OCI-LY3 (cell line): ENCODE measurements at regions not wholly inside any gene's neighbourhood (a gene's known extent, or its start where the extent isn't known, plus 50 kb on each side); places are given as distances from the start of the nearest gene placed in this dataset.
"Not testable (repeated sequence)": the region's sequence is repeated elsewhere in the genome, so short reads cannot be mapped to it uniquely, and the experiment has no call there.

Experiments used
- EZH2phosphoT487 ChIP-seq: fragments of 200-600 bp; shearing (Covaris generic); IDR thresholded peaks from 2 replicates; pipeline ENCODE4 v1.6.1; 2018; ENCODE audit warnings: antibody characterized with exemption, mixed run types, low read depth
- TF ChIP-seq, protein P1 (sequence below): fragments of 200-600, 300-600 bp; sonication (generic); IDR thresholded peaks from 2 replicates; pipeline ENCODE4 v1.5.1; 2014; ENCODE audit warnings: antibody characterized with exemption, low read length, low read depth

DNA sequence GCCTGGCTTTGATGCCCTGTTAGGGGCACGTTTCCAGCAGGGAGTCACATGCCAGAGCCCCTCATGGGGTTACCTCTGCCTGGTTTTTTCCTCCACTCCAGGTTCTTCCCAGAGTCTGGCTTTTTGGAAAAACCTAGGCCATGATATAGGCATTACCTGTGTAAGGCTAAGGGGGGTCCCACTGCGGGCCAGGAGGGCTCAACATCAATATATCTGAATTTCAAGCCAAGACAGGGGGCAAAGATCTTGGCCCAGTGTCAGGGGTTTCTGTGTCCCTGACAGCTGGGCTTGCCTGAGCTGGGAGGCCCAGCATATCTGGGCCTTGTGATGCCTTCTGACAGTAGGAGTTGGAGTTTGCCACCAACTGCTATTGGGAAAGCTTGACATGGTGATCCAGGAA, 127.5 kb downstream of the POTEM start:
- TF ChIP-seq, protein P1, sequence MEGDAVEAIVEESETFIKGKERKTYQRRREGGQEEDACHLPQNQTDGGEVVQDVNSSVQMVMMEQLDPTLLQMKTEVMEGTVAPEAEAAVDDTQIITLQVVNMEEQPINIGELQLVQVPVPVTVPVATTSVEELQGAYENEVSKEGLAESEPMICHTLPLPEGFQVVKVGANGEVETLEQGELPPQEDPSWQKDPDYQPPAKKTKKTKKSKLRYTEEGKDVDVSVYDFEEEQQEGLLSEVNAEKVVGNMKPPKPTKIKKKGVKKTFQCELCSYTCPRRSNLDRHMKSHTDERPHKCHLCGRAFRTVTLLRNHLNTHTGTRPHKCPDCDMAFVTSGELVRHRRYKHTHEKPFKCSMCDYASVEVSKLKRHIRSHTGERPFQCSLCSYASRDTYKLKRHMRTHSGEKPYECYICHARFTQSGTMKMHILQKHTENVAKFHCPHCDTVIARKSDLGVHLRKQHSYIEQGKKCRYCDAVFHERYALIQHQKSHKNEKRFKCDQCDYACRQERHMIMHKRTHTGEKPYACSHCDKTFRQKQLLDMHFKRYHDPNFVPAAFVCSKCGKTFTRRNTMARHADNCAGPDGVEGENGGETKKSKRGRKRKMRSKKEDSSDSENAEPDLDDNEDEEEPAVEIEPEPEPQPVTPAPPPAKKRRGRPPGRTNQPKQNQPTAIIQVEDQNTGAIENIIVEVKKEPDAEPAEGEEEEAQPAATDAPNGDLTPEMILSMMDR, result not testable (repeated sequence)
- not testable (repeated sequence) for TF ChIP-seq EZH2phosphoT487
